Astrocyte of the cerebellum (primary cell): ENCODE measurements at regions not wholly inside any gene's neighbourhood (a gene's known extent, or its start where the extent isn't known, plus 50 kb on each side); places are given as distances from the start of the nearest gene placed in this dataset.

Experiments
- DNase-seq: peaks from one replicate; pipeline ENCODE4 v3.0.0-alpha.2; 2011; ENCODE audit warnings: low read depth
- H3K4me3 ChIP-seq: 2 replicates; pipeline ENCODE4 v1.5.1; 2011; ENCODE audit warnings: mild to moderate bottlenecking, low read depth, low read length, moderate library complexity
- in situ Hi-C: cut with HindIII; loops from 2 replicates; pipeline ENCODE4 v1.10.0; 2017; ENCODE audit warnings: low sequenced_read_pairs
- TF ChIP-seq, protein P1 (sequence below): IDR thresholded peaks from 2 replicates; pipeline ENCODE4 v1.5.1; 2012; ENCODE audit warnings: low read length, low read depth, moderate library complexity, mild to moderate bottlenecking; ENCODE audit errors: missing control alignments

DNA sequence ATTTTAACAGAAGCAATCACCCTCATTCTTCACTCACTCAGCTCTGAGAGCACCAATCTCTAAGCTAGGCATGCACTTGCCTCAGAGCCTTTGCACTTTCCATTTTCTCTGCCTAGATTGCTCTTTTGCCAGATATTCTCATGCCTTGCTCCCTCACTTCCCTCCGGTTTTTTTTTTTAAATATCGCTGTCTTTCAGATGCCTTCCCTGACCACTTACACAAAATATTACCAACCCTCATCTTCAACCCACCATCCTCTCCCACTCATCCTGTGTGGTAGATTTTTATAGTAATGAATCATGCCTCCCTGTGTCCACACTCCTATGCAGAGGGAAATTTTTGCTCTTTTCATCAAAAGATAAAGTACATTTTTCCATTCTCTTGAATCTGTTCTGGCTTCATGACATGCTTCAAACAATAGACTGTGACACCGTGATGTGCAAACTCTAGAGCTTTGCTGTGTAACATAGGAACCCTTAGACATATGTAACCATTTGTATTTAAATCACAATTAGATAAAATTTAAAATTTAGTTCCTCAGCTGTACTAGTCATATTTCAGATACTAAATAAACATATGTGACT lies 437.1 kb downstream of the UTRN start:
- in situ Hi-C loops, result no loop called here
- TF ChIP-seq, protein P1, sequence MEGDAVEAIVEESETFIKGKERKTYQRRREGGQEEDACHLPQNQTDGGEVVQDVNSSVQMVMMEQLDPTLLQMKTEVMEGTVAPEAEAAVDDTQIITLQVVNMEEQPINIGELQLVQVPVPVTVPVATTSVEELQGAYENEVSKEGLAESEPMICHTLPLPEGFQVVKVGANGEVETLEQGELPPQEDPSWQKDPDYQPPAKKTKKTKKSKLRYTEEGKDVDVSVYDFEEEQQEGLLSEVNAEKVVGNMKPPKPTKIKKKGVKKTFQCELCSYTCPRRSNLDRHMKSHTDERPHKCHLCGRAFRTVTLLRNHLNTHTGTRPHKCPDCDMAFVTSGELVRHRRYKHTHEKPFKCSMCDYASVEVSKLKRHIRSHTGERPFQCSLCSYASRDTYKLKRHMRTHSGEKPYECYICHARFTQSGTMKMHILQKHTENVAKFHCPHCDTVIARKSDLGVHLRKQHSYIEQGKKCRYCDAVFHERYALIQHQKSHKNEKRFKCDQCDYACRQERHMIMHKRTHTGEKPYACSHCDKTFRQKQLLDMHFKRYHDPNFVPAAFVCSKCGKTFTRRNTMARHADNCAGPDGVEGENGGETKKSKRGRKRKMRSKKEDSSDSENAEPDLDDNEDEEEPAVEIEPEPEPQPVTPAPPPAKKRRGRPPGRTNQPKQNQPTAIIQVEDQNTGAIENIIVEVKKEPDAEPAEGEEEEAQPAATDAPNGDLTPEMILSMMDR, result no peak

DNA sequence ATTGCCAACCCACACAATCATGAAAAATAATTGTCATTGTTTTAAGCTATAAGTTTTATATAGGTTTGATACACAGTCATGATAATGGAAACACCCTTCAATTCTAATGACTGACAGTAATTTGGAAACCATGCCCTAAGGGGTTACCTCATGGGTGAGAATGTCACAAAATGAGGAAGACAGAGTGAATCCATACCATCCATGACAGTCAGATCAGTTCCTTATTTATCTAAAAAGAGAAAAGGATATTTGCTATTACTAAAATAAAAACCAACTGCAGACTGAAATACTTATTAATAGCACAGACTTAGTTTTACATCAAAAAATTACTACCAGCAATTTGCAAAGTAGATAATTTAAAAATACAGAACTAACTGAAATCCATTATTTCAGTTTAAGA lies 437.8 kb downstream of the UTRN start:
- in situ Hi-C loops, result no loop called here
- TF ChIP-seq, protein P1, result no peak
- DNase-seq, result no peak
- no peak overlapping the region for H3K4me3 ChIP-seq

More for the DNA sequence above, 437.1 kb downstream of the UTRN start:
- no peak overlapping the region for H3K4me3 ChIP-seq
- DNase-seq, result no peak

DNA sequence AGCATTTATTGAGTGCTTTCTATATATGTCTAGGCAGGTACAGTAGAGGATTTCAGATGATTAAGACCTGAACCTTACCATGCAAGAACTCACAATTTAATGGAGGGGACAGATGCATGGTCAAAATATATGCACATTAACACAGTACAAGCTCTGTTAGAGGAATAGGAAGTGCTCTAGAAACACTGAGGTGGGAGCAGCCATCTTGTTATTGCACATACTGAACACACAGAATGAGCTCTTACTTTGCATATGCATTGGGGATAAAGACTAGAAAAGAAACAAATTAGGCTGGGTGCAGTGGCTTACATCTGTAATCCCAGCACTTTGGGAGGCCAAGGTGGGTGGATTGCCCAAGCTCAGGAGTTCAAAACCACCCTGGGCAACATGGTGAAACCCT lies 438.3 kb downstream of the UTRN start:
- TF ChIP-seq, protein P1, result no peak
- DNase-seq, result no peak
- H3K4me3 ChIP-seq, result no peak overlapping the region
- in situ Hi-C loops, result no loop called here

DNA sequence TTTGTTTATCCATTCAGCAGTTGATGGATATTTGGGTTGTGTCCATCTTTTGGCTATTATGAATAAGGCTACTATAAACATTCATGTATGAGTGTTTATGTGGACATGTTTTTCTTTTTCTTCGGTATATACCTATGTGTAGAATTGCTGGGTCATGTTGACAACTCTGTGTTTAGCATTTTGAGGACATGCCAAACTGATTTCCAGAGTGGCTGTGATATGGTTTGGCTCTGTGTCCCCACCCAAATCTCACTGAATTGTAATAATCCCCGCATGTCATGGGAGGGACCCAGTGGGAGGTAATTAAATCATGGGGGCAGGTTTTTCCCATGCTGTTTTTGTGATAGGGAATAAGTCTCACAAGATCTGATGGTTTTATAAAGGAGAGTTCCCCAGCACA lies 439.7 kb downstream of the UTRN start:
- H3K4me3 ChIP-seq, result no peak overlapping the region
- no peak for DNase-seq
- in situ Hi-C loops, result no loop called here
- TF ChIP-seq, protein P1, result no peak

DNA sequence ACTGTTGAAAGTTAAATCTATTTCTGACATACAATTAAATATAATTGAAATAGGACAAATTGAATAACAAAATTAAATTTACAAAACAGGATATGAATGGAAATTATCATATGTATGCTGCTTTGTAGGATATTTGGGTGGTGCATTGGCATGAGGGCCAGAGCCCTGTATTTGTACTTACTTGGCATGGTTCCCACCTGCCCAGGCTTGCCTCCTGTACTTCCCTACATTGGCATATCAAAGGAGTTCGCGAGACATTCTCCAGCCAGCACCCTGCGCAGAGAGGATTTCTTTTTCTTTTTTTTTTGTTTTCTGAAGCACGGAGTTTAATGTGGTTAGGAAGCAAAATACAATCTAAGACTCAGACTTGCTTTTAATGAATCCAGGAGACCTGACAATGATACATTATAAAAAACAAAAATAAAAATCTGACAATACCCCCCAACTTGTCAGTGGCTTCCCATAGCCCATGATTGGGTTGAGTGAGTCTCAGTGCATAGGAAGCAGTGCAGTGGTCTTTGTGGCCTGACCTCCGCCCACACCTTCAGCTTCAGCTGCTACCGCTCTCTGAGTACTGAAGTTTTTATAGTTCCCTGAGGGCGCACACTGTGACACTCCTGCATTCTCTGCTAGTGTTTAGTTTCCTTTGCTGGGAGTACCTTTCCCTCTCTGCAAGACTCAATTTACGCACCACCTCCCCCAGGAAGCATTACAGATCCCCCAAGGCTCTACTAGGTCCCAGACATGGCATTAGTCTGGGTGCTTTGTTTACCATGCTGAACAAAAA lies 440.8 kb downstream of the UTRN start:
- TF ChIP-seq, protein P1, result no peak
- no peak for DNase-seq
- in situ Hi-C loops, result no loop called here
- H3K4me3 ChIP-seq, result no peak overlapping the region

DNA sequence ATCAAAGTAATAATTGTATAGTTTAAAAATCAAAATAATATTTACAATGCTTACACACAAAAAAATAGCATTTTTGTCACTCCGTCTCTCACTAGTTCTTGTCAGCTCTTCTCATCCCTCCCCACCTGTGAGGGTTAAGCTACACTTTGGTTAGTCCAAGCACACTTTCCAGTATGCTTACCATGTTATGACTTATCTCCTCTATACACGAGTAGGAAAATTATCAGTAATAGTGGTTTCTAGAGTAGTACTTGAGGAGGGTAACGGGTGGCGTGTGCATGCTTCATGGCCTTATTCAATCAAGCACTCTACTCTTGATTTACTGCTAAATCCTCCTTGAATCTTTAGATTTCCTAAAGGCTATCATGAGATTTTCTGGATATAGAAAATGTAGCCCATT lies 443.7 kb downstream of the UTRN start:
- in situ Hi-C loops, result no loop called here
- DNase-seq, result no peak
- H3K4me3 ChIP-seq, result no peak overlapping the region
- TF ChIP-seq, protein P1, result no peak
